Bronchial epithelial cell (primary cell): ENCODE measurements at regions not wholly inside any gene's neighbourhood (a gene's known extent, or its start where the extent isn't known, plus 50 kb on each side); places are given as distances from the start of the nearest gene placed in this dataset.

Source experiments
- DNase-seq: peaks from one replicate; pipeline ENCODE4 v3.0.0-alpha.2; 2010; ENCODE audit warnings: low read depth
- FAIRE-seq: peaks from 2 replicates; lab custom pipeline; 2011; peaks lifted over from hg19 to GRCh38; lab: Jason Lieb, UNC
- H3K27me3 ChIP-seq: 2 replicates; pipeline ENCODE4 v1.5.1; 2011; ENCODE audit warnings: low read length; ENCODE audit not compliant: control insufficient read depth, insufficient read depth
- H3K36me3 ChIP-seq: 2 replicates; pipeline ENCODE4 v1.5.1; 2011; ENCODE audit warnings: low read length; ENCODE audit not compliant: control insufficient read depth, insufficient read depth
- H3K4me3 ChIP-seq: 2 replicates; pipeline ENCODE4 v1.5.1; 2011; ENCODE audit warnings: mild to moderate bottlenecking, low read depth, low read length, control low read depth
- TF ChIP-seq, protein P1 (sequence below): IDR thresholded peaks from 2 replicates; pipeline ENCODE4 v1.5.1; 2011; ENCODE audit warnings: mild to moderate bottlenecking, moderate library complexity, low read length, control low read depth, inconsistent platforms; ENCODE audit not compliant: insufficient read depth, severe bottlenecking

DNA sequence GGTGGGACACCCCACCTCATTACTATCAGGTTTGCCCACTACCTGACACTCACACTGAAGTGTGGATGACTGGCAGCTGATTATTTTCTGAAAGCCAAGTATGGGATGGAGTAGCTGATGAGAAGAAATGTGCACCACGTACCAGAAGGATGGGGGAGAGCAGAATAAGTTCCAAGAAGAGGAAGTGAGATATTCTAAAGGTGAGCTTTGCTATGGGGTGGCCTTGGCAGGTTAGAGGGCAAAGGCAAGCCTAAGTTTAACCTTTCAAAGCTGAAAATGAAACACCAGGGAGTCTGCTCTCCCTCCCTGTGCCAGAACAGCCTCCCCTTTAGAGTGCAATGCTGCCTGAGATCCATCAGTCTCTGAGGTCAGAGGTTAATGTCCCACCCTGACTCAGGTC, 196.1 kb upstream of the OSR1 start:
- Histone ChIP-seq H3K36me3 (no peaks in the 10 kb centered on the region), H3K4me3 (no peak overlapping the region), H3K27me3 (no peaks in the 10 kb centered on the region)
- FAIRE-seq: no peak
- no peak for DNase-seq
- TF ChIP-seq, protein P1, sequence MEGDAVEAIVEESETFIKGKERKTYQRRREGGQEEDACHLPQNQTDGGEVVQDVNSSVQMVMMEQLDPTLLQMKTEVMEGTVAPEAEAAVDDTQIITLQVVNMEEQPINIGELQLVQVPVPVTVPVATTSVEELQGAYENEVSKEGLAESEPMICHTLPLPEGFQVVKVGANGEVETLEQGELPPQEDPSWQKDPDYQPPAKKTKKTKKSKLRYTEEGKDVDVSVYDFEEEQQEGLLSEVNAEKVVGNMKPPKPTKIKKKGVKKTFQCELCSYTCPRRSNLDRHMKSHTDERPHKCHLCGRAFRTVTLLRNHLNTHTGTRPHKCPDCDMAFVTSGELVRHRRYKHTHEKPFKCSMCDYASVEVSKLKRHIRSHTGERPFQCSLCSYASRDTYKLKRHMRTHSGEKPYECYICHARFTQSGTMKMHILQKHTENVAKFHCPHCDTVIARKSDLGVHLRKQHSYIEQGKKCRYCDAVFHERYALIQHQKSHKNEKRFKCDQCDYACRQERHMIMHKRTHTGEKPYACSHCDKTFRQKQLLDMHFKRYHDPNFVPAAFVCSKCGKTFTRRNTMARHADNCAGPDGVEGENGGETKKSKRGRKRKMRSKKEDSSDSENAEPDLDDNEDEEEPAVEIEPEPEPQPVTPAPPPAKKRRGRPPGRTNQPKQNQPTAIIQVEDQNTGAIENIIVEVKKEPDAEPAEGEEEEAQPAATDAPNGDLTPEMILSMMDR: no peak

DNA sequence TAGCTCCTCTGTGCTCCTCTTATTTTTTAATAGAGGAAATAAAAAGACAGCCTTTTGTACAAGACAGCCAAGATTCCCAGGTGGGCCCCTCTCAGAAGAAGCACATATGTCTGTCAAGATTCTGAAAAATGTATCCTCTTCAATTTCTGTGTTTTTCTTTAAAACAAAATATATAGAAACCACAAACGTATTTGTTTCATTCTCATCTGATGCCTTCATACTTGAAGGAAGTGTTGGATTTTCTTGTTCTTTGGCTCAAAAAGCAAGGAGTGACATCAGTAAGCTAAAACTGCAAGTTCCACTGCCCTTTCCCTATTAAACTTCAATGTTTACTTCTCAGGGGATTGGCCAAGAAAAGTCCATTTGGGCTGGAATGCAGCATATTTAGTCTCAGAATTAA, 193.8 kb upstream of the OSR1 start:
- H3K27me3 ChIP-seq: no peaks in the 10 kb centered on the region
- TF ChIP-seq, protein P1: no peak
- no peak overlapping the region for H3K4me3 ChIP-seq
- H3K36me3 ChIP-seq: no peaks in the 10 kb centered on the region
- DNase-seq (no peak), FAIRE-seq (peak; percentile 43)

DNA sequence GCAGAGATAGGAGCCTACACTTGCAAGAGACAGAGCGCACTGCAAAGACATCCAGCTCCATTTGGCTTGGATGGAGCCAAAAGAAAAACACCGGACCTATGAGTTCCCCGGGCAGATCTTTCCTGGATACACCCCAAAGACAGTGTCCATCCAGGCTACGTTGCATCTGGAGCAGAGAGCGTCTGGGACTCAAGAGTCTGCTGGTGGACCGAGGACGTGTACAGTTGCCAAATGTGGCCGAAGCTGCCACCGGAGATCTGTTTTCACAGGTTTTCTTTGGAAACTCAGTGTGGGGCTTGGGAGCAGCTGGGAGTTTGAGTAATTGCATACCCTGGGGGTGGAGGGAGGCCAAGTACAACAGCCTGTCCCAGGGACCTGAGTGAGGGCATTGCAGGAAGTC, 192.3 kb upstream of the OSR1 start:
- TF ChIP-seq, protein P1: no peak
- Histone ChIP-seq H3K36me3 (no peaks in the 10 kb centered on the region), H3K27me3 (no peaks in the 10 kb centered on the region), H3K4me3 (no peak overlapping the region)
- FAIRE-seq: no peak
- DNase-seq: no peak

DNA sequence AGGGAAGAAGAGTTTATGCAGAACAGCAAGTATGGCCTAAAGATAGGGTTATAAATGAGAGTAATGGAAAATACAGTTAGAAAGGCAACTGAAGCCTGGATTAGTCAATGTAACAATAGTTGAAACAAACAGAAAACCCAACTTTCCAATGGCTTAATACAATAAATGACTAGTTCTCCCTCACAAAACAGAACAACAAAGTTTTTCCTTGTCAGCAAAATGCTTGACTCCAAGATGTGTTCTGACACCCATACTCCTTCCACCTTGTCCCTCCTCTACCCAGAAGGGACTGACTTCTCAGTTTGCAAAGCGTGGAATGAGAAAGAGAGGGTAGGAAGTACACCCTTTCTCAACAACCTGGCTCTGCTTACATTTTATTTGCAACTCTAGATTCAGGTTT, 191.4 kb upstream of the OSR1 start:
- Histone ChIP-seq H3K36me3 (no peaks in the 10 kb centered on the region), H3K4me3 (no peak overlapping the region), H3K27me3 (no peaks in the 10 kb centered on the region)
- FAIRE-seq (no peak), DNase-seq (no peak)
- TF ChIP-seq, protein P1: no peak

DNA sequence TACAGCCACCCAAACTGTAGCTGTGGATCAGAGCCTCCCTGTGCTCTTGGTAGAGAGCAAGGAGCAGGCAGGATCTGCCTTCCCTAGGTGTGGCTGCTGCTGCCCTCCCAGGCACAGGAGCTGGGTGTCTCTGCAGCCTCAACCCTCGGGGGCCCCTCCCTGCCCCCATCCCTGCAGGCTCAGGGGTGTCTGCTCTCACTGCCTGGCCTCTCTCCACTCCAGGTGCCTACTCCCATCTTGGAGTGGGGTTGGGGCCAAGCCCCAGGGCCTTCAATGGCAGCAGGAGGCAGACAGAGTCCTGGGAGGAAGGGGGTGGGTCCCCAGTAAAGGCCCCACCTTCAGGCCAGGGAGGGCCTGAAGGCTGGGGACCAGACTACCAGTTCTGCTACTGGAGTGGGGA, 189.7 kb upstream of the OSR1 start:
- FAIRE-seq (no peak), DNase-seq (no peak)
- Histone ChIP-seq H3K27me3 (no peaks in the 10 kb centered on the region), H3K36me3 (no peaks in the 10 kb centered on the region), H3K4me3 (no peak overlapping the region)
- TF ChIP-seq, protein P1: no peak

DNA sequence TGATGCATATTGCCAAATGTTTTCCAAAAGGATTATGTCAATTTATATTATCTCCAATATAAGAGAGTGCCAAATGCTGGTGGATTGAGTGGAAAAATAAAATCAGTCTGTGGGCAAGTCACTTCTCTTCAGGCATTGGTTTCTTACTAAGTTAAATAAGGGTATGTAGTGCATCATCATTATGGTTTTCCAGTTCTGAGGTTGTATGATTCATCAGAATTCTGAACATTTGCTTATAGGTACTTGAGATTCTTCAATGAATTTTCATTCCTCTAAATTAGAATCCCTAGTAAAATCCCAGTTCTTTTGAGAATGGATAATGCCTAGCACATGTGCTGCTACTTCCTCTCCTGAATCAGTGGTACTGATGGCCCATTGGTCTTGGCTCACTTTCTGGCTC, 188.9 kb upstream of the OSR1 start:
- Histone ChIP-seq H3K27me3 (no peaks in the 10 kb centered on the region), H3K4me3 (no peak overlapping the region), H3K36me3 (no peaks in the 10 kb centered on the region)
- no peak for FAIRE-seq
- TF ChIP-seq, protein P1: no peak
- peak; percentile 38 for DNase-seq
